Lung (tissue), 11 donors: ENCODE measurements at regions not wholly inside any gene's neighbourhood (a gene's known extent, or its start where the extent isn't known, plus 50 kb on each side); places are given as distances from the start of the nearest gene placed in this dataset.

Experiments
- ATAC-seq: fragments of 200-7000 bp; cut with Tn5 transposase; one replicate; pipeline ENCODE4 v1.9.1; 2020; ENCODE audit warnings: moderate number of reproducible peaks; ENCODE audit not compliant: insufficient read depth, low FRiP score
- DNase-seq, 3 donors: peaks; one replicate each; pipeline ENCODE4 v3.0.0-alpha.2; 2013 to 2017
- H3K27ac ChIP-seq, 2 donors: one replicate each; pipeline ENCODE4 v1.5.1; 2013; ENCODE audit warnings: mild to moderate bottlenecking in 2 of 2, moderate library complexity in 2 of 2, control low read depth in 1 of 2, inconsistent platforms in 1 of 2, low read depth in 1 of 2, low read length in 1 of 2
- H3K27me3 ChIP-seq, 3 donors: one replicate each; pipeline ENCODE4 v1.5.1; 2013; ENCODE audit warnings: low read length in 2 of 3; ENCODE audit not compliant: control insufficient read depth in 3 of 3, insufficient read depth in 3 of 3
- H3K36me3 ChIP-seq, 4 donors: one replicate each; pipeline ENCODE4 v1.5.1; 2013; ENCODE audit warnings: low read length in 4 of 4, mild to moderate bottlenecking in 1 of 4, moderate library complexity in 1 of 4; ENCODE audit not compliant: control insufficient read depth in 4 of 4, insufficient read depth in 4 of 4
- H3K4me1 ChIP-seq, 5 donors: one replicate each; pipeline ENCODE4 v1.5.1; 2013; ENCODE audit warnings: low read length in 5 of 5, mild to moderate bottlenecking in 2 of 5, moderate library complexity in 1 of 5; ENCODE audit not compliant: control insufficient read depth in 5 of 5, insufficient read depth in 5 of 5
- H3K4me3 ChIP-seq: one replicate; pipeline ENCODE4 v1.5.1; 2013; ENCODE audit warnings: mild to moderate bottlenecking, control low read depth, moderate library complexity
- H3K9ac ChIP-seq, 2 donors: one replicate each; pipeline ENCODE4 v1.5.1; 2013; ENCODE audit warnings: low read length in 2 of 2, control low read depth in 1 of 2; ENCODE audit not compliant: insufficient read depth in 1 of 2
- H3K9me3 ChIP-seq, 4 donors: one replicate each; pipeline ENCODE4 v1.5.1; 2013; ENCODE audit warnings: low read length in 3 of 4, mild to moderate bottlenecking in 1 of 4, moderate library complexity in 1 of 4; ENCODE audit not compliant: control insufficient read depth in 4 of 4, insufficient read depth in 3 of 4
- WGBS, 2 donors: extraction: QIAGEN DNeasy Blood & Tissue Kit; methylation state at CpG; one replicate each; pipeline ENCODE4 v1.1.7; 2013; 5-methylcytosine and 5-hydroxymethylcytosine counted together
- TF ChIP-seq, protein P1 (sequence below): IDR thresholded peaks from 2 replicates; pipeline ENCODE4 v1.5.1; 2012; ENCODE audit warnings: mild to moderate bottlenecking; ENCODE audit errors: control extremely low read depth, extremely low read depth
- donor health status: control.
- donor health status: control.
- donor health status: Bipolar disorder and iron deficiency.
- donor health status: healthy.
- donor health status: DM: yes; HTN: yes; CAD: no.

DNA sequence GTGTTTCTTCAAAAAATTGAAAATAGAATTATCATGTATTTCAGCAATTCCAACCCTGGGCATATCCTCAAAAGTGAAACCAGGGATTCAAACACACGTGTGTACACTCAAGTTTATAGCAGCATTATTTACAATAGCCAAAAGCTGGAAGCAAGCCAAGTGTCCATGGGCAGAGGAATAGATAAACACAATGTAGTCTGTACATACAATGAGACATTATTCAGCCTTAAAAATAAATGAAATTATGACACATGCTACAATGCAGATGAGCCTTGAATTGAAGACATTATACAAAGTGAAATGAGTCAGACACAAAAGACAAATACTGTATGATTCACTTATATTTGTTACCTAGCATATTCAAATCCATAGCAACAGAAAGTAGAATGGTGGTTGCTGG is 853.4 kb downstream of the STIM2 start:
- Histone ChIP-seq H3K4me1 (peaks cover 0 to 12% (median 0%) of the 10 kb centered on the region in 5 donors), H3K27me3 (no peaks in the 10 kb centered on the region), H3K27ac (no peak overlapping the region), H3K9ac (no peak overlapping the region), H3K4me3 (no peak overlapping the region), H3K36me3 (no peaks in the 10 kb centered on the region), H3K9me3 (no peaks in the 10 kb centered on the region)
- ATAC-seq (no peak), DNase-seq (peak in 1 of 3 donors; percentile 21)
- WGBS, 2 donors = 38 to 62% methylated on average over 1 of the region's 1 CpG
- TF ChIP-seq, protein P1, sequence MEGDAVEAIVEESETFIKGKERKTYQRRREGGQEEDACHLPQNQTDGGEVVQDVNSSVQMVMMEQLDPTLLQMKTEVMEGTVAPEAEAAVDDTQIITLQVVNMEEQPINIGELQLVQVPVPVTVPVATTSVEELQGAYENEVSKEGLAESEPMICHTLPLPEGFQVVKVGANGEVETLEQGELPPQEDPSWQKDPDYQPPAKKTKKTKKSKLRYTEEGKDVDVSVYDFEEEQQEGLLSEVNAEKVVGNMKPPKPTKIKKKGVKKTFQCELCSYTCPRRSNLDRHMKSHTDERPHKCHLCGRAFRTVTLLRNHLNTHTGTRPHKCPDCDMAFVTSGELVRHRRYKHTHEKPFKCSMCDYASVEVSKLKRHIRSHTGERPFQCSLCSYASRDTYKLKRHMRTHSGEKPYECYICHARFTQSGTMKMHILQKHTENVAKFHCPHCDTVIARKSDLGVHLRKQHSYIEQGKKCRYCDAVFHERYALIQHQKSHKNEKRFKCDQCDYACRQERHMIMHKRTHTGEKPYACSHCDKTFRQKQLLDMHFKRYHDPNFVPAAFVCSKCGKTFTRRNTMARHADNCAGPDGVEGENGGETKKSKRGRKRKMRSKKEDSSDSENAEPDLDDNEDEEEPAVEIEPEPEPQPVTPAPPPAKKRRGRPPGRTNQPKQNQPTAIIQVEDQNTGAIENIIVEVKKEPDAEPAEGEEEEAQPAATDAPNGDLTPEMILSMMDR = no peak

DNA sequence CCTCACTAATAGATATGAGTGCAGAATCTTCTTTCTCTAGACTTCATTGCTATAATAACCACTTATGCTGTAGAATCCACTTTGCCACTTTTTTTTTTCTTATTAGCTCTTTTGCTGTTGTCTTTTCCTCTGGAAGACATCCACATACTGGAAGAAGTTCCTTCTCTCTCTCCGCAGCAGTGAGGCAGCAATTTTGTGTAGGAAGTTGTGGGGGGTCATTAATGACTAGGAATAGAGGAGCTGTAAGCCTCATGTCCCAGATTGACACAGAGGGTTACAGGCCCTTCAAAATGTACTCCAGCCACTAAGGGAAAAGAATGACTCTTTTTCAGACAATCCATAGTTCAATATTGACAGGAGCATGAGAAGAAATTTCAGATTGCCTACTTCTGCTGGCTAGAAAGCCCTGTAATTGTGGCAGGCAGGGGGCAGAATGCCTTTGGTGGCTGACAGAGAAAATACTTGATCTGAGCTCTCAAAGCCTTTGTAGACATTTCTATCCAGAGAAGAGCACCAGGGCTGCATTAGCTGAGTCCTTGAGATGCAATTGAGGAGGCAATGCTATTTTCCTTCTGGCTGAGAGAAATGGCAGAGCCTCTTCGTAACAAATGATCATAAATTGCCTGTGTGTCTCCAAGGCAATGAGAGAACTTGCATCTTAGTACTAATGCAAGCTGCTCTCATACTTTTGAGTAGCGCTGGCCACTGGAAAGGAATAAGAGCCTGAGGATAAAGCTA is 856.2 kb downstream of the STIM2 start:
- DNase-seq (no peak), ATAC-seq (no peak)
- Histone ChIP-seq H3K4me1 (peaks cover 0 to 12% (median 0%) of the 10 kb centered on the region in 5 donors), H3K4me3 (no peak overlapping the region), H3K9ac (no peak overlapping the region), H3K27ac (no peak overlapping the region), H3K27me3 (no peaks in the 10 kb centered on the region), H3K9me3 (no peaks in the 10 kb centered on the region), H3K36me3 (no peaks in the 10 kb centered on the region)
- 68 to 84% methylated on average over 3 of the region's 3 CpGs for WGBS, 2 donors
- TF ChIP-seq, protein P1 = no peak

DNA sequence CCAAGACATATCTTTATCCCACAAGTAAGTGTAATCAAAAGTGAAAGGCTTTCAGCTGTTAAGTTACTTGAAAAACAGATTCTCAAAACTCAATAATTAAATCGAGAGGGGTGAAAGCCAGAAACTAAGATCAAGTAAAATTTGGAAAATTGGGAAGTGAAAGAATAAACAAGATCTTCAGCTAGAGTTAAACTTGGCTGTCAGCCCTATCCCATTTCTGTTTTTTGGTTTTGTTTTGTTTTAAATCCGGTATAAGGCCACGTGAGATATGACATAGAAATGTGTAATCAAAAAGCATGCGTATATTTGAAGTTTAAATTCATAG is 856.8 kb downstream of the STIM2 start:
- Histone ChIP-seq H3K27ac (no peak overlapping the region), H3K27me3 (no peaks in the 10 kb centered on the region), H3K36me3 (no peaks in the 10 kb centered on the region), H3K4me1 (peaks cover 0 to 12% (median 0%) of the 10 kb centered on the region in 5 donors), H3K9me3 (no peaks in the 10 kb centered on the region), H3K9ac (no peak overlapping the region), H3K4me3 (no peak overlapping the region)
- TF ChIP-seq, protein P1 = no peak
- ATAC-seq (no peak), DNase-seq (peak in 2 of 3 donors; percentile 57 to 75)
- 64 to 65% methylated on average over 4 of the region's 4 CpGs for WGBS, 2 donors
